ENCODE measurements at regions not wholly inside any gene's neighbourhood (a gene's known extent, or its start where the extent isn't known, plus 50 kb on each side); places are given as distances from the start of the nearest gene placed in this dataset.

DNA sequence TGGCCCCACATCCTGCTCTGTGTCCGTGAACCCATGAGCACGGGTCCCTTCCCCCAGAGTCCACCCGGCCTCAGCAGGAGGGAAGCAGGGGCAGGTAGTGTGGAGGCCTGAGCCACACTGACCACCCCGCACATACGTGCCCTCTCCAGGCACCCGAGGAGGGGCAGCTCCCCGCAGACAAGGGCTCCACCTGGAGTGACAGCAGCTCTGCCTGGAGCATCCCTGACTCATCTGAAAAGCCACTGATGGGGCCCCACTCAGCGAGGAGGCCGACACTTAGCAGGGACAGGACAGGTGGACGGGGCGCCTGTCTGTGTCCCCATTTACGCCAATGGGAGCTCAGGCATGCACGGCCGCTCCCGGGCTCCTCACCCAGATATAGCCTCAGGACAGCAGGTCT lies 237.6 kb upstream of the SFSWAP start:
- TF ChIP-seq, protein P1, sequence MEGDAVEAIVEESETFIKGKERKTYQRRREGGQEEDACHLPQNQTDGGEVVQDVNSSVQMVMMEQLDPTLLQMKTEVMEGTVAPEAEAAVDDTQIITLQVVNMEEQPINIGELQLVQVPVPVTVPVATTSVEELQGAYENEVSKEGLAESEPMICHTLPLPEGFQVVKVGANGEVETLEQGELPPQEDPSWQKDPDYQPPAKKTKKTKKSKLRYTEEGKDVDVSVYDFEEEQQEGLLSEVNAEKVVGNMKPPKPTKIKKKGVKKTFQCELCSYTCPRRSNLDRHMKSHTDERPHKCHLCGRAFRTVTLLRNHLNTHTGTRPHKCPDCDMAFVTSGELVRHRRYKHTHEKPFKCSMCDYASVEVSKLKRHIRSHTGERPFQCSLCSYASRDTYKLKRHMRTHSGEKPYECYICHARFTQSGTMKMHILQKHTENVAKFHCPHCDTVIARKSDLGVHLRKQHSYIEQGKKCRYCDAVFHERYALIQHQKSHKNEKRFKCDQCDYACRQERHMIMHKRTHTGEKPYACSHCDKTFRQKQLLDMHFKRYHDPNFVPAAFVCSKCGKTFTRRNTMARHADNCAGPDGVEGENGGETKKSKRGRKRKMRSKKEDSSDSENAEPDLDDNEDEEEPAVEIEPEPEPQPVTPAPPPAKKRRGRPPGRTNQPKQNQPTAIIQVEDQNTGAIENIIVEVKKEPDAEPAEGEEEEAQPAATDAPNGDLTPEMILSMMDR (IDR thresholded peaks at IDR 0.05) = no peak
- TF ChIP-seq POLR2AphosphoS5 (IDR thresholded peaks at IDR 0.05) (no peak), EP300 (IDR thresholded peaks at IDR 0.05) (no peak)

All from suprapubic skin (tissue), 4 donors.